H1 (cell line): ENCODE measurements at regions not wholly inside any gene's neighbourhood (a gene's known extent, or its start where the extent isn't known, plus 50 kb on each side); places are given as distances from the start of the nearest gene placed in this dataset.

Experiments
- CTCF ChIA-PET: fragments of 300-600 bp; sonication (Branson Sonifier 250); formaldehyde crosslinking; loops from one replicate; lab custom pipeline; 2021; ENCODE audit not compliant: partially characterized antibody; lab: Charles Lee
- POLR2A ChIA-PET: fragments of 300-600 bp; sonication (Branson Sonifier 250); formaldehyde crosslinking; loops from one replicate; lab custom pipeline; 2021; ENCODE audit warnings: inconsistent platforms; ENCODE audit not compliant: partially characterized antibody; lab: Charles Lee
- DNase-seq, 2 experiments: peaks; one replicate each; pipeline versions ENCODE4 v3.0.0 to v3.0.0-alpha.2; 2010 to 2022; ENCODE audit warnings: low spot score in 2 of 2, low read depth in 1 of 2, mixed read lengths in 1 of 2
- FAIRE-seq: peaks from 2 replicates; lab custom pipeline; 2011; peaks lifted over from hg19 to GRCh38; lab: Jason Lieb, UNC
- H2AFZ ChIP-seq: 2 replicates; pipeline ENCODE4 v1.8.1; 2012; ENCODE audit warnings: low read length, inconsistent platforms
- H2AK5ac ChIP-seq: 2 replicates; pipeline ENCODE4 v1.6.1; 2013; ENCODE audit warnings: low read depth, low read length
- H2BK120ac ChIP-seq: replicated peaks from 2 replicates; pipeline ENCODE3; 2013; ENCODE audit warnings: low read depth, low read length, inconsistent platforms
- H2BK12ac ChIP-seq: 2 replicates; pipeline ENCODE4 v1.6.1; 2013; ENCODE audit warnings: low read depth, low read length
- H2BK15ac ChIP-seq: 2 replicates; pipeline ENCODE4 v1.6.1; 2013; ENCODE audit warnings: low read length
- H2BK20ac ChIP-seq: 2 replicates; pipeline ENCODE4 v1.6.1; 2013; ENCODE audit warnings: low read length
- H2BK5ac ChIP-seq: 2 replicates; pipeline ENCODE4 v1.6.1; 2013; ENCODE audit warnings: low read depth, low read length
- H3K14ac ChIP-seq: 2 replicates; pipeline ENCODE4 v1.6.1; 2013; ENCODE audit warnings: inconsistent platforms; ENCODE audit not compliant: insufficient read length
- H3K18ac ChIP-seq: 2 replicates; pipeline ENCODE4 v1.6.1; 2013; ENCODE audit warnings: low read length; ENCODE audit errors: extremely low read depth
- H3K23ac ChIP-seq: 2 replicates; pipeline ENCODE4 v1.6.1; 2013; ENCODE audit warnings: inconsistent platforms; ENCODE audit not compliant: insufficient read length
- H3K23me2 ChIP-seq: 2 replicates; pipeline ENCODE4 v1.6.1; 2013; ENCODE audit warnings: low read depth, low read length
- H3K27ac ChIP-seq: 2 replicates; pipeline ENCODE4 v1.6.1; 2011; ENCODE audit warnings: low read depth, low read length, inconsistent platforms
- H3K27me3 ChIP-seq, 4 experiments: replicated peaks in 1 of 4; 1 replicate in 1 of 4; 2 replicates in 3 of 4; pipeline versions ENCODE4 v1.6.1 to v1.8.1; 2011 to 2013; ENCODE audit warnings: low read length in 3 of 4, mild to moderate bottlenecking in 3 of 4, inconsistent platforms in 2 of 4, mixed read lengths in 2 of 4, moderate library complexity in 1 of 4; ENCODE audit not compliant: control insufficient read depth in 3 of 4, insufficient read depth in 3 of 4; ENCODE audit errors: extremely low read depth in 1 of 4
- H3K36me3 ChIP-seq, 4 experiments: 2 replicates each; pipeline versions ENCODE4 v1.6.1 to v1.8.1; 2011 to 2013; ENCODE audit warnings: mild to moderate bottlenecking in 4 of 4, low read length in 3 of 4, moderate library complexity in 2 of 4, control low read depth in 1 of 4, inconsistent platforms in 1 of 4; ENCODE audit not compliant: insufficient read depth in 4 of 4, control insufficient read depth in 2 of 4
- H3K4ac ChIP-seq: replicated peaks from 2 replicates; pipeline ENCODE3; 2013; ENCODE audit warnings: low read length, low read depth, mixed read lengths, inconsistent platforms; ENCODE audit not compliant: insufficient read length
- H3K4me1 ChIP-seq, 4 experiments: replicated peaks in 1 of 4; 1 replicate in 1 of 4; 2 replicates in 3 of 4; pipeline versions ENCODE4 v1.6.1 to v1.8.1; 2011 to 2013; ENCODE audit warnings: low read length in 3 of 4, inconsistent platforms in 2 of 4, mixed read lengths in 1 of 4; ENCODE audit not compliant: insufficient read depth in 4 of 4, control insufficient read depth in 3 of 4
- H3K4me2 ChIP-seq, 2 experiments: 2 replicates each; pipeline versions ENCODE4 v1.6.1 to v1.8.1; 2011 to 2013; ENCODE audit warnings: low read depth in 2 of 2, low read length in 2 of 2, control low read depth in 1 of 2, inconsistent platforms in 1 of 2, mild to moderate bottlenecking in 1 of 2; ENCODE audit not compliant: insufficient read depth in 1 of 2
- H3K4me3 ChIP-seq, 4 experiments: fragments of 200-600, 300-600 bp in 1 of 4; sonication (generic), shearing (Covaris generic), sonication (Bioruptor Twin) in 1 of 4; 2 replicates each; pipeline versions ENCODE4 v1.5.1 to v1.8.1; 2011 to 2016; ENCODE audit warnings: low read length in 4 of 4, low read depth in 3 of 4, control low read depth in 2 of 4, inconsistent platforms in 2 of 4, mild to moderate bottlenecking in 2 of 4, mixed read lengths in 1 of 4, moderate library complexity in 1 of 4; ENCODE audit not compliant: insufficient read depth in 2 of 4; ENCODE audit errors: extremely low read depth in 1 of 4
- H3K56ac ChIP-seq: replicated peaks from 2 replicates; pipeline ENCODE3; 2013; ENCODE audit warnings: low read depth, mild to moderate bottlenecking, mixed read lengths, low read length, inconsistent platforms; ENCODE audit not compliant: insufficient read length
- H3K79me1 ChIP-seq: 2 replicates; pipeline ENCODE4 v1.6.1; 2013; ENCODE audit warnings: low read depth, low read length, control low read depth
- H3K79me2 ChIP-seq, 2 experiments: 2 replicates each; pipeline versions ENCODE4 v1.6.1 to v1.8.1; 2012 to 2013; ENCODE audit warnings: low read length in 2 of 2, mild to moderate bottlenecking in 2 of 2, inconsistent platforms in 1 of 2; ENCODE audit not compliant: insufficient read depth in 2 of 2, control insufficient read depth in 1 of 2
- H3K9ac ChIP-seq, 4 experiments: replicated peaks in 1 of 4; 1 replicate in 1 of 4; 2 replicates in 3 of 4; pipeline versions ENCODE4 v1.6.1 to v1.8.1; 2011 to 2013; ENCODE audit warnings: low read depth in 3 of 4, low read length in 3 of 4, control low read depth in 2 of 4, mild to moderate bottlenecking in 2 of 4, moderate library complexity in 2 of 4, inconsistent platforms in 1 of 4; ENCODE audit errors: extremely low read depth in 1 of 4
- H3K9me3 ChIP-seq, 2 experiments: 2 replicates each; pipeline versions ENCODE4 v1.6.1 to v1.8.1; 2012 to 2013; ENCODE audit warnings: mild to moderate bottlenecking in 2 of 2, moderate library complexity in 2 of 2, control low read depth in 1 of 2, inconsistent platforms in 1 of 2, low read depth in 1 of 2, low read length in 1 of 2, mixed read lengths in 1 of 2; ENCODE audit not compliant: insufficient read depth in 2 of 2
- H4K20me1 ChIP-seq, 2 experiments: replicated peaks in 1 of 2; 2 replicates each; pipeline versions ENCODE3 to v1.8.1; 2011 to 2013; ENCODE audit warnings: inconsistent platforms in 2 of 2, low read length in 2 of 2, mild to moderate bottlenecking in 1 of 2; ENCODE audit not compliant: insufficient read depth in 2 of 2, control insufficient read depth in 1 of 2
- H4K5ac ChIP-seq: 2 replicates; pipeline ENCODE4 v1.6.1; 2013; ENCODE audit warnings: low read length, low read depth, mixed read lengths, inconsistent platforms; ENCODE audit not compliant: insufficient read length
- H4K8ac ChIP-seq: 2 replicates; pipeline ENCODE4 v1.8.0; 2013; ENCODE audit warnings: mild to moderate bottlenecking, moderate library complexity, low read length, inconsistent platforms; ENCODE audit not compliant: insufficient read depth; ENCODE audit errors: extremely low read depth
- H4K91ac ChIP-seq: replicated peaks from 2 replicates; pipeline ENCODE3; 2013; ENCODE audit warnings: low read length, mixed read lengths, inconsistent platforms; ENCODE audit not compliant: insufficient read length
- CHD2 ChIP-seq: IDR thresholded peaks from 2 replicates; pipeline ENCODE4 v1.6.1; 2012; ENCODE audit warnings: low read length, improper control_type of control experiment
- E2F6 ChIP-seq: IDR thresholded peaks from 2 replicates; pipeline ENCODE4 v1.6.1; 2012; ENCODE audit warnings: inconsistent platforms
- GTF2F1 ChIP-seq: IDR thresholded peaks from 2 replicates; pipeline ENCODE4 v1.6.1; 2012; ENCODE audit warnings: low read depth, low read length, improper control_type of control experiment, borderline replicate concordance
- NRF1 ChIP-seq: IDR thresholded peaks from 2 replicates; pipeline ENCODE4 v1.6.1; 2011; ENCODE audit warnings: mild to moderate bottlenecking, low read depth, low read length, improper control_type of control experiment
- SAP30 ChIP-seq: fragments of 300-600 bp; sonication (generic); IDR thresholded peaks from 2 replicates; pipeline ENCODE4 v1.7.1; 2012; ENCODE audit warnings: low read length, moderate library complexity, mild to moderate bottlenecking, inconsistent platforms; ENCODE audit not compliant: insufficient read depth, insufficient replicate concordance
- SP2 ChIP-seq: IDR thresholded peaks from 2 replicates; pipeline ENCODE4 v1.6.1; 2012; ENCODE audit warnings: mild to moderate bottlenecking, low read length, inconsistent platforms
- SRF ChIP-seq: IDR thresholded peaks from 2 replicates; pipeline ENCODE4 v1.6.1; 2011; ENCODE audit warnings: mild to moderate bottlenecking, low read depth, low read length, moderate library complexity
- WGBS, 2 experiments: shearing (Covaris generic) in 1 of 2; methylation state at CpG; one replicate each; pipeline versions ENCODE4 v1.1.6 to v1.1.7; 2013 to 2015; ENCODE audit warnings: low lambda C conversion rate in 2 of 2, mixed read lengths in 2 of 2, inconsistent platforms in 1 of 2, low coverage in 1 of 2, missing lambda C conversion rate in 1 of 2; ENCODE audit not compliant: insufficient replicate concordance in 2 of 2, insufficient coverage in 1 of 2, insufficient read length in 1 of 2; ENCODE audit errors: extremely low coverage in 1 of 2, missing lambda C conversion rate in 1 of 2; 5-methylcytosine and 5-hydroxymethylcytosine counted together
- TF ChIP-seq, protein P1 (sequence below), 3 experiments: IDR thresholded peaks; 1 replicate in 2 of 3; 2 replicates in 1 of 3; pipeline versions ENCODE4 v1.5.1 to v1.6.1; 2011; ENCODE audit warnings: low read length in 3 of 3, mild to moderate bottlenecking in 3 of 3, inconsistent platforms in 2 of 3, low read depth in 1 of 3, moderate library complexity in 1 of 3; ENCODE audit not compliant: insufficient read depth in 1 of 3; ENCODE audit errors: control extremely low read depth in 1 of 3

DNA sequence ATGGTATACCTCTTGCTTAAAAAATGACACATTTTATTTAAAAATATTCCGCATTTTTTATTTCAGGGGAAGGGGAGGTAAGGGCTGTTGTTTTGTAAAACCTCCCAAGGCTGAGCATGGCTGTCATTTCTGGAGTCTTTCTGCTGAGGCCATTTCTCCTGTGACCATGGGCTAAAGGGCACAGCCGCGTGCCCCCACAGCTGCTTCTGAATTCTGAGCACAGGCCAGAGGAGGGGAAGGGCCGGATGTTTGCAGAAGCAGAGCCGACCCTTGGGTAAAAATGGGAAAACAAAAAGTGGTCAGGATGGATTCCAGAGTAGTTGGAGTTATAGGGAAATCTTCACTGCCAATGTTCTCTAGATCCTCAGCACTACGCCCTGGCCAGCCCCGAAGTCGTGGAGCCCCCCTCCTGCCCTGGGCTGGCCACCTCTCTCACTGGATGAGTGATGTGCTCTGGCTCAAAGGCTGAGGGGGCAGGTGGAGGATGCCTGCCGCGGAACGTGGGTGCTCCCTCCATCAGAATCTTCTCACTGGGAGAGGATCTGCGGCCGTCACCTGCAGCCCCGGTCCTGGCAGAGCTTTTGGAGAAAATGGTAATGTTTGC, 131.3 kb upstream of the ZEB1 start:
- H2BK5ac ChIP-seq: no peak overlapping the region
- ChIA-PET CTCF (no interaction called here), POLR2A (no interaction called here)
- H3K79me1 ChIP-seq: no peaks in the 10 kb centered on the region
- H3K4me3 ChIP-seq: no peak overlapping the region
- no peaks in the 10 kb centered on the region for H3K23me2 ChIP-seq
- H2BK20ac ChIP-seq: no peak overlapping the region
- H2BK15ac ChIP-seq: no peak overlapping the region
- no peaks in the 10 kb centered on the region for H3K27me3 ChIP-seq
- no peak overlapping the region for H3K14ac ChIP-seq
- no peak overlapping the region for H4K91ac ChIP-seq
- no peak for TF ChIP-seq SP2
- TF ChIP-seq GTF2F1: no peak
- no peak for TF ChIP-seq CHD2
- TF ChIP-seq NRF1: no peak
- TF ChIP-seq, protein P1, sequence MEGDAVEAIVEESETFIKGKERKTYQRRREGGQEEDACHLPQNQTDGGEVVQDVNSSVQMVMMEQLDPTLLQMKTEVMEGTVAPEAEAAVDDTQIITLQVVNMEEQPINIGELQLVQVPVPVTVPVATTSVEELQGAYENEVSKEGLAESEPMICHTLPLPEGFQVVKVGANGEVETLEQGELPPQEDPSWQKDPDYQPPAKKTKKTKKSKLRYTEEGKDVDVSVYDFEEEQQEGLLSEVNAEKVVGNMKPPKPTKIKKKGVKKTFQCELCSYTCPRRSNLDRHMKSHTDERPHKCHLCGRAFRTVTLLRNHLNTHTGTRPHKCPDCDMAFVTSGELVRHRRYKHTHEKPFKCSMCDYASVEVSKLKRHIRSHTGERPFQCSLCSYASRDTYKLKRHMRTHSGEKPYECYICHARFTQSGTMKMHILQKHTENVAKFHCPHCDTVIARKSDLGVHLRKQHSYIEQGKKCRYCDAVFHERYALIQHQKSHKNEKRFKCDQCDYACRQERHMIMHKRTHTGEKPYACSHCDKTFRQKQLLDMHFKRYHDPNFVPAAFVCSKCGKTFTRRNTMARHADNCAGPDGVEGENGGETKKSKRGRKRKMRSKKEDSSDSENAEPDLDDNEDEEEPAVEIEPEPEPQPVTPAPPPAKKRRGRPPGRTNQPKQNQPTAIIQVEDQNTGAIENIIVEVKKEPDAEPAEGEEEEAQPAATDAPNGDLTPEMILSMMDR (IDR thresholded peaks at IDR 0.05; ENCODE audit: control extremely low read depth in 1 of 3, insufficient read depth in 1 of 3, low read depth in 1 of 3, low read length in 3 of 3): no peak
- no peak for TF ChIP-seq SRF
- TF ChIP-seq SAP30: no peak
- no peak for TF ChIP-seq E2F6
- FAIRE-seq (no peak), DNase-seq (no peak)
- no peak overlapping the region for H3K4ac ChIP-seq
- H3K4me1 ChIP-seq: no peaks in the 10 kb centered on the region
- H2BK120ac ChIP-seq: no peak overlapping the region
- no peak overlapping the region for H3K18ac ChIP-seq
- WGBS, 2 experiments: 96% methylated on average over 14 of the region's 14 CpGs; no CpG with 5 or more reads in 1 of the 2 experiments
- H3K36me3 ChIP-seq: no peaks in the 10 kb centered on the region
- H2AK5ac ChIP-seq: no peak overlapping the region
- H3K79me2 ChIP-seq: no peaks in the 10 kb centered on the region
- no peak overlapping the region for H4K5ac ChIP-seq
- no peak overlapping the region for H2AFZ ChIP-seq
- H3K4me2 ChIP-seq: no peak overlapping the region
- no peak overlapping the region for H3K9ac ChIP-seq
- H3K56ac ChIP-seq: no peak overlapping the region
- no peaks in the 10 kb centered on the region for H4K20me1 ChIP-seq
- no peaks in the 10 kb centered on the region for H3K9me3 ChIP-seq
- H3K23ac ChIP-seq: no peak overlapping the region
- no peak overlapping the region for H4K8ac ChIP-seq
- H3K27ac ChIP-seq: no peak overlapping the region
- H2BK12ac ChIP-seq: no peak overlapping the region
